IMR-90 (cell line): ENCODE measurements at regions not wholly inside any gene's neighbourhood (a gene's known extent, or its start where the extent isn't known, plus 50 kb on each side); places are given as distances from the start of the nearest gene placed in this dataset.

ENCODE experiments used
- ATAC-seq: fragments of 200-7000 bp; cut with Tn5 transposase; 2 replicates; pipeline ENCODE4 v1.9.1; 2020; ENCODE audit warnings: low read depth, mild to moderate bottlenecking, moderate library complexity
- BruUV-seq: library from RNA; stranded (reverse); fragments of 400-500 nt; replicated peaks from 2 replicates; lab custom pipeline; 2021; lab: Mats Ljungman, UMichigan
- CTCF ChIA-PET: fragments of 300-600 bp; formaldehyde crosslinking; extraction: SDS; loops from one replicate; lab custom pipeline; 2021; ENCODE audit warnings: antibody characterized with exemption; lab: Yijun Ruan, JAX
- POLR2A ChIA-PET: fragments of 300-600 bp; sonication (Branson Sonifier 250); formaldehyde crosslinking; loops from one replicate; lab custom pipeline; 2022; ENCODE audit warnings: antibody characterized with exemption; ENCODE audit not compliant: unreplicated experiment; lab: Charles Lee
- DNase-seq: peaks from one replicate; pipeline ENCODE4 v3.0.0; 2013
- H2AFZ ChIP-seq: replicated peaks from 2 replicates; pipeline ENCODE3; 2013; ENCODE audit warnings: low read length, mild to moderate bottlenecking; ENCODE audit not compliant: poor library complexity
- H2AK5ac ChIP-seq: 2 replicates; pipeline ENCODE4 v1.6.1; 2013; ENCODE audit warnings: low read depth, low read length, inconsistent platforms
- H2AK9ac ChIP-seq: replicated peaks from 2 replicates; pipeline ENCODE3; 2013; ENCODE audit warnings: mild to moderate bottlenecking, low read depth, low read length, moderate library complexity; ENCODE audit not compliant: poor library complexity
- H2BK120ac ChIP-seq: 2 replicates; pipeline ENCODE4 v1.6.1; 2013; ENCODE audit warnings: low read depth, low read length, inconsistent platforms
- H2BK15ac ChIP-seq: 3 replicates; pipeline ENCODE4 v1.6.1; 2013; ENCODE audit warnings: low read depth, low read length, inconsistent platforms
- H2BK20ac ChIP-seq: 2 replicates; pipeline ENCODE4 v1.6.1; 2013; ENCODE audit warnings: low read depth, mild to moderate bottlenecking, inconsistent platforms, low read length, moderate library complexity
- H2BK5ac ChIP-seq: 2 replicates; pipeline ENCODE4 v1.6.1; 2013; ENCODE audit warnings: mild to moderate bottlenecking, low read depth, low read length, inconsistent platforms; ENCODE audit not compliant: poor library complexity, severe bottlenecking
- H3K14ac ChIP-seq: replicated peaks from 2 replicates; pipeline ENCODE4 v1.6.1; 2013; ENCODE audit warnings: low read depth, low read length, inconsistent platforms
- H3K18ac ChIP-seq: 2 replicates; pipeline ENCODE4 v1.6.1; 2013; ENCODE audit warnings: low read depth, low read length, control low read depth
- H3K23ac ChIP-seq: 2 replicates; pipeline ENCODE4 v1.6.1; 2013; ENCODE audit warnings: low read depth, low read length, inconsistent platforms
- H3K27ac ChIP-seq: 2 replicates; pipeline ENCODE4 v1.5.1; 2013; ENCODE audit warnings: mild to moderate bottlenecking, control low read depth, low read length; ENCODE audit not compliant: insufficient read depth
- H3K27me3 ChIP-seq: 2 replicates; pipeline ENCODE4 v1.6.1; 2013; ENCODE audit warnings: low read length; ENCODE audit not compliant: control insufficient read depth, insufficient read depth
- H3K36me3 ChIP-seq: 2 replicates; pipeline ENCODE4 v1.6.1; 2013; ENCODE audit warnings: low read length, mixed read lengths; ENCODE audit not compliant: control insufficient read depth, insufficient read depth
- H3K4ac ChIP-seq: 2 replicates; pipeline ENCODE4 v1.6.1; 2013; ENCODE audit warnings: low read depth, low read length, inconsistent platforms
- H3K4me1 ChIP-seq: 2 replicates; pipeline ENCODE4 v1.6.1; 2013; ENCODE audit warnings: low read length, mixed read lengths; ENCODE audit not compliant: control insufficient read depth, insufficient read depth
- H3K4me2 ChIP-seq: 2 replicates; pipeline ENCODE4 v1.6.1; 2013; ENCODE audit warnings: low read depth, mild to moderate bottlenecking, control low read depth, low read length, moderate library complexity
- H3K4me3 ChIP-seq: 2 replicates; pipeline ENCODE4 v1.5.1; 2013; ENCODE audit warnings: low read depth, mild to moderate bottlenecking, control low read depth, low read length, moderate library complexity; ENCODE audit not compliant: insufficient read depth
- H3K56ac ChIP-seq: 2 replicates; pipeline ENCODE4 v1.6.1; 2013; ENCODE audit warnings: low read length, inconsistent platforms; ENCODE audit not compliant: insufficient read depth; ENCODE audit errors: extremely low read depth
- H3K79me1 ChIP-seq, 2 experiments: 2 replicates each; pipeline ENCODE4 v1.6.1; 2013; ENCODE audit warnings: low read length in 2 of 2, inconsistent platforms in 1 of 2, low read depth in 1 of 2
- H3K9ac ChIP-seq: 2 replicates; pipeline ENCODE4 v1.6.1; 2013; ENCODE audit warnings: low read depth, low read length, control low read depth
- H3K9me1 ChIP-seq: 2 replicates; pipeline ENCODE4 v1.6.1; 2013; ENCODE audit warnings: low read length, inconsistent platforms; ENCODE audit not compliant: insufficient read depth
- H3K9me3 ChIP-seq: 2 replicates; pipeline ENCODE4 v1.6.1; 2013; ENCODE audit warnings: low read length; ENCODE audit not compliant: control insufficient read depth, insufficient read depth
- H4K20me1 ChIP-seq: 2 replicates; pipeline ENCODE4 v1.6.1; 2013; ENCODE audit warnings: low read length, inconsistent platforms; ENCODE audit not compliant: insufficient read depth
- H4K5ac ChIP-seq: 2 replicates; pipeline ENCODE4 v1.6.1; 2013; ENCODE audit warnings: mild to moderate bottlenecking, low read depth, low read length, control low read depth
- H4K8ac ChIP-seq, 2 experiments: 2 replicates each; pipeline ENCODE4 v1.6.1; 2013; ENCODE audit warnings: low read depth in 2 of 2, low read length in 2 of 2, control low read depth in 1 of 2, inconsistent platforms in 1 of 2
- H4K91ac ChIP-seq: 2 replicates; pipeline ENCODE4 v1.6.1; 2013; ENCODE audit warnings: low read depth, low read length, inconsistent platforms; ENCODE audit not compliant: insufficient read depth
- BHLHE40 ChIP-seq: fragments of 150-350 bp; IDR thresholded peaks from 2 replicates; pipeline ENCODE4 v1.6.1; 2016; ENCODE audit warnings: mild to moderate bottlenecking, low read depth, low read length
- CEBPB ChIP-seq: IDR thresholded peaks from 2 replicates; pipeline ENCODE4 v1.6.1; 2012; ENCODE audit warnings: low read depth, low read length, improper control_type of control experiment
- CHD1 ChIP-seq: IDR thresholded peaks from 2 replicates; pipeline ENCODE4 v1.6.1; 2012; ENCODE audit warnings: low read depth, low read length, improper control_type of control experiment
- MAFK ChIP-seq: IDR thresholded peaks from 2 replicates; pipeline ENCODE4 v1.6.1; 2012; ENCODE audit warnings: low read depth, low read length, improper control_type of control experiment
- MAZ ChIP-seq: IDR thresholded peaks from 2 replicates; pipeline ENCODE4 v1.6.1; 2012; ENCODE audit warnings: low read depth, mild to moderate bottlenecking, low read length, improper control_type of control experiment, moderate library complexity, borderline replicate concordance
- MXI1 ChIP-seq: IDR thresholded peaks from 2 replicates; pipeline ENCODE4 v1.6.1; 2012; ENCODE audit warnings: low read depth, mild to moderate bottlenecking, low read length, moderate library complexity, borderline replicate concordance
- POLR2A ChIP-seq: IDR thresholded peaks from 2 replicates; pipeline ENCODE4 v1.6.1; 2012; ENCODE audit warnings: mild to moderate bottlenecking, low read depth, low read length
- RAD21 ChIP-seq: IDR thresholded peaks from 2 replicates; pipeline ENCODE4 v1.6.1; 2012; ENCODE audit warnings: low read length, improper control_type of control experiment
- RCOR1 ChIP-seq: IDR thresholded peaks from 2 replicates; pipeline ENCODE4 v1.6.1; 2012; ENCODE audit warnings: mild to moderate bottlenecking, low read length, improper control_type of control experiment; ENCODE audit not compliant: insufficient replicate concordance
- SMC3 ChIP-seq: fragments of 150-350 bp; IDR thresholded peaks from 2 replicates; pipeline ENCODE4 v1.6.1; 2016; ENCODE audit warnings: low read depth, mild to moderate bottlenecking, antibody characterized with exemption, low read length, moderate library complexity
- WGBS, 2 experiments: methylation state at CpG; one replicate each; pipeline versions ENCODE4 v1.1.5 to v1.1.7; 2013; ENCODE audit warnings: missing lambda C conversion rate in 2 of 2; ENCODE audit not compliant: insufficient read length in 1 of 2; ENCODE audit errors: extremely low coverage in 2 of 2; 5-methylcytosine and 5-hydroxymethylcytosine counted together
- dilution Hi-C: fragments of 300-500 bp; cut with HindIII; formaldehyde crosslinking; loops from one replicate; pipeline ENCODE4 v1.14.3; 2018; ENCODE audit warnings: low sequenced_read_pairs; ENCODE audit not compliant: unreplicated experiment
- in situ Hi-C: fragments of 300-500 bp; cut with MboI; formaldehyde crosslinking; loops from 3 replicates; pipeline ENCODE4 v1.14.3; 2019; ENCODE audit warnings: low sequenced_read_pairs, inconsistent platforms, mixed read lengths
- intact Hi-C: fragments of 100-400 bp; cut with micrococcal nuclease; formaldehyde crosslinking; loops from 2 replicates; pipeline ENCODE4 v1.10.0; 2022
- TF ChIP-seq, protein P1 (sequence below): conservative IDR thresholded peaks from 2 replicates; pipeline ENCODE4 v1.5.1; 2012; ENCODE audit warnings: mild to moderate bottlenecking, low read depth, low read length, improper control_type of control experiment
- TF ChIP-seq, protein P2 (sequence below): fragments of 150-350 bp; IDR thresholded peaks from 2 replicates; pipeline ENCODE4 v1.6.1; 2016; ENCODE audit warnings: low read depth, mild to moderate bottlenecking, low read length, moderate library complexity, borderline replicate concordance
- TF ChIP-seq, protein P3 (sequence below): fragments of 150-350 bp; IDR thresholded peaks from 2 replicates; pipeline ENCODE4 v1.6.1; 2017; ENCODE audit warnings: mild to moderate bottlenecking, antibody characterized with exemption, low read length, low read depth

DNA sequence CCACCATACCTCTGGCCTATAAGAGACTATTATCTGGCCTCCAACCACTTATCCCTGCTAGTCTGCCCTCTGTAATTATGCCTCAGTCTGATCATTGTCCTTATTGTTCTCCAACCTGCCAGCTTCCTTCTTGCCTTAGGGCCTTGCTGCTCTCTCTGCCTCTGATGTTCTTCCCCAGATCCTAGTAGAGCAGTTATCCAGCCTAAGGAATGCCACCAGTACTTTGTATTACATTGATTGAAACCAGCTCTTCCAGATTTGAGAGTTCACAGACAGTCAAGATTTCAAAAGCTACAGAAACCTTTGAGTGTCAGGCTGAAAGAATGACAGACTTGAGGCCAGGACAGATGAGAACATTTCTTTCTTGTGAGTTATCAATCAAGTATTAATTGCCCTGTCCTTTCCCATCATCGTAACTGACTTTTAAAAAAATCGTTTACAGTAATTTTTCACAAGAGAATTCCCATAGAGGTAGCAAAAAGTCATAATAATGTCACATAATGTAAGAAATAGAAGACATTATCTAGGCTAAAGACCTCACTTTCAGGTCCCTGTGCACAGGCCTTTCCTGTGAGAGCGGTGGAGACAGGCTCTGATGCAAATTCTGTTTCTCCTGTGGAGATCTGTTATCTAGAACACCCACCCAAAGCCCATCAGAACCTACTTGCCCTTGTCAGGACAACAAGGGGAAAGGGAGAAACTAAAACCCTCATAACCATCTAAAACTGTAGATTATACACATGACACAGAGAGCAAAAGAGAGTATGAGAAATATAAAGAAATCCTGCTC lies 64.1 kb upstream of the GUCY1A1 start (continued):
- TF ChIP-seq RAD21, result no peak

DNA sequence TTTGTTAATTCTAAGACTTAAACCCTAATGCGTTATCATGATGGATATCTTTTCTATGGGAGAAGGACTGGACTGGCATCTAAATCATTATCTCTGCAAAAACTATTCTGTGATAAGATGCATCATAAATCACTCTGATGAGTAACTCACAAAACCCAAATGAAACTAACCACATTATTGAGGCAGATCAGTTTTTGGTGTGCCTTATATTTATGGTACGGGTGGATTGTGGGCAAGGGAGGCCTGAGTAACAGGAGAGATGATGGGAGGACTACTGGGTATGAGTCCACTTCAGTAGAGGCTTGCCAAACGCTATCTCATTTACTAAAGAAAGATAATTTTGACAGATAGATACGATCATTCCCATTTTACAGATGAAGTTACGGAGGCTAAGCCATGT lies 66.4 kb upstream of the GUCY1A1 start:
- Histone ChIP-seq H2AK5ac (no peak overlapping the region), H3K4me3 (no peak overlapping the region), H3K4me2 (no peak overlapping the region), H3K4me1 (peaks cover 3% of the 10 kb centered on the region; the same call in 1 of the 2 replicates), H3K23ac (no peak overlapping the region), H2BK5ac (no peak overlapping the region), H4K8ac (no peak overlapping the region), H3K27me3 (no peaks in the 10 kb centered on the region), H2AK9ac (no peak overlapping the region), H2AFZ (no peak overlapping the region), H3K79me1 (no peaks in the 10 kb centered on the region), H3K36me3 (no peaks in the 10 kb centered on the region), H4K5ac (no peak overlapping the region), H2BK20ac (no peak overlapping the region), H3K9me3 (no peaks in the 10 kb centered on the region), H3K14ac (no peak overlapping the region), H3K9ac (no peak overlapping the region), H3K9me1 (no peaks in the 10 kb centered on the region), H3K56ac (no peak overlapping the region), H3K27ac (no peak overlapping the region), H3K18ac (no peak overlapping the region), H4K20me1 (no peaks in the 10 kb centered on the region), H3K4ac (no peak overlapping the region), H2BK120ac (no peak overlapping the region), H4K91ac (no peak overlapping the region), H2BK15ac (no peak overlapping the region)
- CTCF ChIA-PET, result no interaction called here
- no TSS peak for BruUV-seq
- dilution Hi-C loops (no loop called here), in situ Hi-C loops (no loop called here), intact Hi-C loops (no loop called here)
- POLR2A ChIA-PET, result no interaction called here
- no CpG with 5 or more reads among the region's 5 CpGs for WGBS, 2 experiments
- no peak for ATAC-seq
- DNase-seq, result no peak
- TF ChIP-seq, protein P1, sequence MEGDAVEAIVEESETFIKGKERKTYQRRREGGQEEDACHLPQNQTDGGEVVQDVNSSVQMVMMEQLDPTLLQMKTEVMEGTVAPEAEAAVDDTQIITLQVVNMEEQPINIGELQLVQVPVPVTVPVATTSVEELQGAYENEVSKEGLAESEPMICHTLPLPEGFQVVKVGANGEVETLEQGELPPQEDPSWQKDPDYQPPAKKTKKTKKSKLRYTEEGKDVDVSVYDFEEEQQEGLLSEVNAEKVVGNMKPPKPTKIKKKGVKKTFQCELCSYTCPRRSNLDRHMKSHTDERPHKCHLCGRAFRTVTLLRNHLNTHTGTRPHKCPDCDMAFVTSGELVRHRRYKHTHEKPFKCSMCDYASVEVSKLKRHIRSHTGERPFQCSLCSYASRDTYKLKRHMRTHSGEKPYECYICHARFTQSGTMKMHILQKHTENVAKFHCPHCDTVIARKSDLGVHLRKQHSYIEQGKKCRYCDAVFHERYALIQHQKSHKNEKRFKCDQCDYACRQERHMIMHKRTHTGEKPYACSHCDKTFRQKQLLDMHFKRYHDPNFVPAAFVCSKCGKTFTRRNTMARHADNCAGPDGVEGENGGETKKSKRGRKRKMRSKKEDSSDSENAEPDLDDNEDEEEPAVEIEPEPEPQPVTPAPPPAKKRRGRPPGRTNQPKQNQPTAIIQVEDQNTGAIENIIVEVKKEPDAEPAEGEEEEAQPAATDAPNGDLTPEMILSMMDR, result no peak
- TF ChIP-seq CHD1, result no peak
- no peak for TF ChIP-seq CEBPB
- no peak for TF ChIP-seq MAFK
- no peak for TF ChIP-seq RAD21
- TF ChIP-seq RCOR1, result no peak
- no peak for TF ChIP-seq SMC3
- no peak for TF ChIP-seq MAZ
- TF ChIP-seq MXI1, result no peak
- TF ChIP-seq, protein P2, sequence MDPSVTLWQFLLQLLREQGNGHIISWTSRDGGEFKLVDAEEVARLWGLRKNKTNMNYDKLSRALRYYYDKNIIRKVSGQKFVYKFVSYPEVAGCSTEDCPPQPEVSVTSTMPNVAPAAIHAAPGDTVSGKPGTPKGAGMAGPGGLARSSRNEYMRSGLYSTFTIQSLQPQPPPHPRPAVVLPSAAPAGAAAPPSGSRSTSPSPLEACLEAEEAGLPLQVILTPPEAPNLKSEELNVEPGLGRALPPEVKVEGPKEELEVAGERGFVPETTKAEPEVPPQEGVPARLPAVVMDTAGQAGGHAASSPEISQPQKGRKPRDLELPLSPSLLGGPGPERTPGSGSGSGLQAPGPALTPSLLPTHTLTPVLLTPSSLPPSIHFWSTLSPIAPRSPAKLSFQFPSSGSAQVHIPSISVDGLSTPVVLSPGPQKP, result no peak
- TF ChIP-seq, protein P3, sequence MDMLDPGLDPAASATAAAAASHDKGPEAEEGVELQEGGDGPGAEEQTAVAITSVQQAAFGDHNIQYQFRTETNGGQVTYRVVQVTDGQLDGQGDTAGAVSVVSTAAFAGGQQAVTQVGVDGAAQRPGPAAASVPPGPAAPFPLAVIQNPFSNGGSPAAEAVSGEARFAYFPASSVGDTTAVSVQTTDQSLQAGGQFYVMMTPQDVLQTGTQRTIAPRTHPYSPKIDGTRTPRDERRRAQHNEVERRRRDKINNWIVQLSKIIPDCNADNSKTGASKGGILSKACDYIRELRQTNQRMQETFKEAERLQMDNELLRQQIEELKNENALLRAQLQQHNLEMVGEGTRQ, result no peak
- no peak for TF ChIP-seq POLR2A
- no peak for TF ChIP-seq BHLHE40
